Fibroblast of mammary gland (primary cell): ENCODE measurements at regions not wholly inside any gene's neighbourhood (a gene's known extent, or its start where the extent isn't known, plus 50 kb on each side); places are given as distances from the start of the nearest gene placed in this dataset.

Experiments used
- DNase-seq: peaks from one replicate; pipeline ENCODE4 v3.0.0-alpha.2; 2010; ENCODE audit warnings: low read depth
- H3K4me3 ChIP-seq: 2 replicates; pipeline ENCODE4 v1.5.1; 2011; ENCODE audit warnings: low read depth, mild to moderate bottlenecking, low read length, moderate library complexity; ENCODE audit not compliant: control insufficient read depth
- CTCF ChIP-seq: conservative IDR thresholded peaks from 2 replicates; pipeline ENCODE4 v1.5.1; 2011; ENCODE audit warnings: low read depth, low read length, inconsistent platforms; ENCODE audit not compliant: control insufficient read depth, insufficient read depth

- TF ChIP-seq CTCF: no peak
- no peak overlapping the region for H3K4me3 ChIP-seq
- DNase-seq: no peak
Observed at GRCh38 chr7:51645255-51645654, 328.6 kb upstream of the COBL start.

GRCh38 chr7:51644216-51644615, 327.6 kb upstream of the COBL start:
- no peak for TF ChIP-seq CTCF
- no peak overlapping the region for H3K4me3 ChIP-seq
- no peak for DNase-seq

GRCh38 chr7:51640841-51641240, 324.2 kb upstream of the COBL start:
- no peak for TF ChIP-seq CTCF
- no peak for DNase-seq
- H3K4me3 ChIP-seq: no peak overlapping the region

- H3K4me3 ChIP-seq: no peak overlapping the region
- no peak for DNase-seq
- no peak for TF ChIP-seq CTCF
Observed at GRCh38 chr7:51639661-51640334, 323.2 kb upstream of the COBL start.

- no peak for DNase-seq
- H3K4me3 ChIP-seq: no peak overlapping the region
- TF ChIP-seq CTCF: no peak
Observed at GRCh38 chr7:51636503-51636902, 319.9 kb upstream of the COBL start.

GRCh38 chr7:51635775-51636174, 319.2 kb upstream of the COBL start:
- DNase-seq: no peak
- no peak for TF ChIP-seq CTCF
- H3K4me3 ChIP-seq: no peak overlapping the region

- no peak for DNase-seq
- TF ChIP-seq CTCF: no peak
- H3K4me3 ChIP-seq: no peak overlapping the region
Observed at GRCh38 chr7:51634538-51634937, 317.9 kb upstream of the COBL start.
